GM18508 (cell line): ENCODE measurements at regions not wholly inside any gene's neighbourhood (a gene's known extent, or its start where the extent isn't known, plus 50 kb on each side); places are given as distances from the start of the nearest gene placed in this dataset.

Experiments
- ATAC-seq: cut with Tn5 transposase; IDR thresholded peaks from one replicate; pipeline ENCODE4 v1.9.1; 2021; ENCODE audit warnings: moderate number of reproducible peaks; ENCODE audit not compliant: insufficient read depth, unreplicated experiment

DNA sequence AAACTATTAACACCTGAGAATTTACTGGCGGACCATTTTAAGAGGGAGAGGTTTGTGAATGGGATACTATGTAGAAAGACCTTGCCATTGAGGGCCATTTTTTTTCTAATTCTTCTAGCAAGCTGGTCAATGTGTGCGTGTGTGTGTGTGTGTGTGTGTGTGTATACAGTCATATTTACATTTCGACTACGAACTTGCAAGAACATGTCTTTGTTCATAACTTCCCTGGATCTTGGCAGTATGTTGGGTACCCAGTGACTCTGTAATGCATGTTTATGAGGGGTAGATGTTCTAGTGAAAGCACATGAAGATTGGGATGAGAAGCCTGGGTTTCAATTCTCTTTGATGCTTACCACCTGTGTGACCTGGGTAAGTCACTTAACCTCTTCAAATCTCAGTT is 133.6 kb downstream of the UBE2E3 start:
- no peak for ATAC-seq

DNA sequence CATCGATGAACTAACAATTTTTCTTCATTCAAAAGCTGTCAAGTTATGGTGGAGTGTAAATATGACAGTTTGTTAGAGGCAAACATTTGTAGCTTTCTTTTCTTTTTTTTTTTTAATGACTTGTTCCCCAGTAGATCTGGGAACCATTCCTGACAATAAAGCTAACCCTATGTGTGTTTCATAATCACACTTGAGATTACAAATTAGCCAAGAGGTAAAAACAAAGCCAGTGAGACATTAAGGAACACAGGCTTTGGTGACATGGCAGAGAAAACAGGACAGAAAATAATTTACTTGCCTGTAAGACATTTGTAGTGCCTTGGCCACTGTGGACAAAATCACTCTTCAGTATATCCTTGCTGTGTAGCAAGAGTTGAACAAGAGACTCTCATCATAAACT is 135.9 kb downstream of the UBE2E3 start:
- ATAC-seq, result no peak

DNA sequence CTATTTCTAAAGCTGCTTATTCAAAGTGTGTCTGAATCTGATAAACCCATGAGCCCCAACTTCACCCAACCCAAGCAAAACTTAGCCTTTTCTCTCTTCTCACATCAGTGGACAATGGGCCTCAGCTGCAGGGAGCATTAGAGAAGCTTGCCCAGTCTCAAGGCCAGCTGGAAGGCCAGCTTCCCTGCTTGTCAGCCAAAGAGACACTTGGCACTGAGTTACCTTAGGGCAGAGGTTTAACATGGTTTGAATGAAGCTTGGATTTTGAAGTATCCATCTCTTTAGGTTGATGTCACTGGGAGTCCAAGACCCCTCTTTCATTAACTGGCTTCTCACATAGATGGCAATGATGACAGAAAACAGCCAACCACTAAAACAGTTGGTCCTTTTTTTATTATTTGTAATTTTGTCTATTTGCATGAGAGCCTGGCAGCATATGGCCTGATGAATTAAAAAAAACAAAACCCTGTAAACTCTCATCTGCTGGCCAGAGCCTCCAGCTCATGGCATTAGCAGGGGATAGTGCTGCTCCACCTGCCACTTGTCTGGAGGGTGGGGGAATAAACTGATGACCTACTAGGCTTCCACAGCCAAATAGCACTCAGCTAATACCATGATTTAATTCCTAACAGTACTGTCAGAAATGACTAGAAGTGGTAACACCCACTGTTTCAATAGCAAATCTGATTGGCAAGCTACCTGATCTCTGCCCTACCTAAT is 137.0 kb downstream of the UBE2E3 start:
- no peak for ATAC-seq

DNA sequence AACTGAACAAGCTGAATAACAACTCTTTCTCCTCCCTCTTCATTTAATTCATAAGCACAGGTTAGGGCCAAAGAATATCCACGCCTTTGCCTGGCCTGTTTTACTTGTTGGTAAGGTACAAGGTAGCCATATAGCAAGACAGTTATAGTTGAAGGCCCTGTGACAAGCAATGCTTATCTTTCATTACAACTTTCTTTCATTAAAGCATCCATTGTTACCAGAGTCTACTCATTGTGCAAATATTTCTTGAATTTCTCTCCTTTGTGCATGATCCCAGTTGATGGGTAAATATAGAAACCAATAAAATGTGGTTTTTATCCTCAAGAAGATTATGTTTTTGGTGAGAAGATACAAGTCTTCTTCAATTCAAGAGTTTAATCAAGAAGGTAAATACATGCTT is 140.2 kb downstream of the UBE2E3 start:
- ATAC-seq, result no peak

DNA sequence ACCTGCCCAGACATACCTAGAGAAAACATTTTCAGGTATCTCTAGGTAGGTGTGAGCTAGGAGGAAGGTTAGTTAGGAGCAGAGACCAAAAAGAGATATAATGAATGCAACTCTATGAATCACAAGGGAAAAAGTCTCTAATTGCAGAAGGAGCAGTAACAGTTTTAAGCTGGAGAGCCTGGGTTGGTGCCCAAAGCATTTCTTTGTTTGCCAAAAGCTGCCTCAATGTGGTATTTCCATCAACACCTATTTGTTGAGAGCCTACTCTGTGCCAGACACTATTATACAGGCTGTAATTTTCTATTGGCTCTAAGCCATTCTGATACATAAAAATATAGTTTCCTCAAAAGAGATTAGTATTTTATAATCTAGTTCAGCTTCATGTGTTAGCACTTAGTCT is 141.6 kb downstream of the UBE2E3 start:
- no peak for ATAC-seq

DNA sequence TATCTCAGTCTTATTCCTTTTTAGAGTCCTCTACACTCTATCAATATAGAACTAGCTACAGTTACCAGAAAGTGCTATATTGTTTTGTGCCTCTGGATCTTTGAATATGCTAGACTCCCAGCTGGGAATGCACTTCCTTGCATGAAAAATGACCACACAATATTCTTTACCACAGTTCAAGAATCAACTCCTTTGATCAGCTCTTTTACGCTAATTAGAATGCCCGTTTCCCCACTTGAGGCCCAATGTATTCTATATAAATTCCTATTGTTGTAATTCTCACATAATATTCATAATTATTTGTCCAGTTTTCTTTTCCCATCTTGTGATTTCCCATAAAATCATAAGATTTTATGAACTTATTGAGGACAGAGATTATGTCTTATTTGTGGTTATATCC is 142.2 kb downstream of the UBE2E3 start:
- ATAC-seq, result no peak

DNA sequence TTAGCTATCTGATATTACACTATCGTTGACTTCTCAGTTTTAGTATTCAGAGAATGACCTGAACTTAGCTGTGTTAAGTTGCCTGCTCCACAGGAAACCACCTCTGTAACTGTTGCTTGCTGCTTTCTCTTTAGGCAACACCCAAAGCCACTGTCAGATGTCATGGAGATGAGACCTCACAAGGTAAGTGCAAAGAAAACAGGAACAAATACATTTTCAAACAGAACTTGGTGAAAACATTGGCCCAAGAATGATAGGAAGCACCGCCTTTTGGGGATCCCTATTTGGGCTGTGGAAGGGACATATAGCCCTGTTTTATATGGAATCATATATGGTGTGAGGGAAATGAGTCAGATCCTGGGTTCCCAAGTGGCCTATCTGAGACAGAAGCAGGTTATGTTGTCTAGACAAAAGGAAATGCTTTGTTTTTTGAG is 143.4 kb downstream of the UBE2E3 start:
- peak; percentile 85 for ATAC-seq

DNA sequence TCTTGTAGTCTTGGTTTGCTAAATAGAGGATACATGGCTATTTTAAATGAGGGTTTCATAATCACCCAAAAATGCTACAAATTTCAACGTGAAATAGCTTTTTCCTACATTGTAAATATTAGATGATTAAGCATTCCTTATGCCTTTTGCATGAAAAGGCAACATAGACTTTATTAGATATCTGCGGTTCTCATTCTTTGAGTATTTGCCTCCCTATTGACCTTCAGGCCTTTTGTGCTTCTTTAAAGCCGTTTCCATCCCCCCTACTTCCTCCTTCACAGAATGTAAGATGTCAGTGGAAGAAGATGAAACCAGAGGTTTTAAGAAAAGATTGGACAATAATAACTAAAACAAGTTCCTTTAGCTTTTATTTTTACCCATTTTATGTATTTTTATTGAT is 144.1 kb downstream of the UBE2E3 start:
- no peak for ATAC-seq

DNA sequence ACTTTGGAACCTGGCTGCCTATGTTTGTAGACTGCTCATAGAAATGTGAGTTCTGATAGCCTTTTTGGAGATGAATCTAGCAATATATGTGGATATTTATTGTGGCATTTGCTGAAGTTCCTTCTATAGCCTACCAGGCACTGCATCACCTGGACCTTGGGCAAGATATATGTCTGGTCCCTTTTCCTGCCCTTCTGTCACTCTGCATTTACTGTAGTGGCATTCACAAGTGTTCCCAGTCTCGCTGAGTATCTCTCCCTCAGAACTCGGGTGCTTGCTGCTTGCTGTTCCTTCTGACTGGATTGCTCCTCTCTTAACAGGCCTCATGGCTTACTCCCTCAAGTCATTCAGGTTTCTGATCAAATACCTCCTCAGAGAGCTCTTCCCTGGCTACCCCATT is 145.0 kb downstream of the UBE2E3 start:
- ATAC-seq, result no peak

DNA sequence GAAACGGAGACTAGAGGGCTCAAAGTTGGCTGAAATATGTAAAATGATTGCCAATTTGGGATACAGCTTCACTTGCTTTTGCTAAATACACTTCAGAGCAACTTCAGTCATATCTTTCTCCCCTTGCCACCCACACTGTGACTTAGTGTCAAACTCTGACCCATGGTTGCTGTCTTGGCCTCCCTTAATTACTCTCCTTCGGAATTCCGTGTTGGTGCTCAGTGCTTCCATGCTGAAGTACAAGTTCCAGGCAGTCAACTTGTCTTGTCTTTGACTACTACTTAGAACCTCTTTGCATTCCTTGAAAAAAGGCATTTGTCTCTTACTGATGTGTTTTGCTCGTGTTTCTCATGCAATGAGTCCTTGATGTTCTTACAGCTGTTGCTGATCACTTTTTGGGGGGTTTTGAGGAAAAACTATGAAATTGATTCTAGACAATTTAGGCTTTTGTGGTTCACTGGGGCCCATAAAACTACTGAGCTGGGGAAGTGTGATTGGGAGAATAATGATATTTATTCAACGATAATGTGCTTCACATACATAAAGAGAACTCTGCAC is 146.0 kb downstream of the UBE2E3 start:
- no peak for ATAC-seq

DNA sequence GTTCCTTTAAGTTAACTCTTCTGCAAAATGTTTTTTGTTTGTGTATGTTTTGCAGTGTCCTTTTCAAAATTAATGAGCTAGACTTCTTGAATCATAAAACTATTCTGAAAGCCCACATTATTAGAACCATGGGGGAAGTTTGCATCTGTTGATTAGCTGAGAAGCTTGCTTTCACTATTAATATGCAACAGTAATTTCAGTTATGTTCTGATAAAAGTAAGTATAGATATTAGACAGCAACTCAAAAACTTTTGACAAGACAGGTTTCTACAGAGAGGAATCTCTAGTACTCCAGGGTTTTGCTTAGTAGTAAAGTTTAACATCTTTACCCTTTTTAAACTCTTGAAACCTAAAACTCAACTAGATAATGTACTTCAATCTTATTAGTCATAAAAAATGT is 147.8 kb downstream of the UBE2E3 start:
- peak; percentile 71 for ATAC-seq

DNA sequence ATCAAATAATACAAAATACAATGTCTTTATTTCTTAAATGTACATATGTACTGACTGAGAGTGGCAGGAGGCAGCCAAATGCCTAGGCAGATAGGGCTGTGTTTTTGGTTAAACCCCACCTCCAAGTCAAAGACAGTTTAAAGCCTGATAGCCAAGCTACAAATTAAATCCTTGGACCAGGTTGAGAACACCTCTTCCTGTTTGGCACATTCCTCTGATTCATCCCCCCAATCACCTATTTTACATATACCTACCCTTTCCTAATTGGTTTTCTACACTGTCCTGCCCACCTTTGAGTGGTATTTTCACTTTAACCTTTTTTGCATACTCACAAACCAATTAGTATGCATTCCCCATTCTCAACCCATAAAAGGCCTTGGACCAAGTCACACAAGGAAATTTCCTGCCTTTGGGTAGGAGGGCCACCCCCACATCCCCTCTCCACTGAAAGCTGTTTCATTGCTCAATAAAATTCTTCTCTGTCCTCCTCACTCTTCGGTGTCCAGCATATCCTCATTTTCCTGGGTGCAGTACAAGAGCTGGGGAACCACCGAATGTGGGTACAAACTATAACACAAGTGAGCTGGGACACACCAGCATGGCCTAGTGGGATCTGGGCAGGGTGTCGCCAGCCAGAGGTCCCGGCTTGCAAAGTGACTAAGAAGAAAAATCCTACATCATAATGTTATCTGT is 149.1 kb downstream of the UBE2E3 start:
- ATAC-seq, result no peak

DNA sequence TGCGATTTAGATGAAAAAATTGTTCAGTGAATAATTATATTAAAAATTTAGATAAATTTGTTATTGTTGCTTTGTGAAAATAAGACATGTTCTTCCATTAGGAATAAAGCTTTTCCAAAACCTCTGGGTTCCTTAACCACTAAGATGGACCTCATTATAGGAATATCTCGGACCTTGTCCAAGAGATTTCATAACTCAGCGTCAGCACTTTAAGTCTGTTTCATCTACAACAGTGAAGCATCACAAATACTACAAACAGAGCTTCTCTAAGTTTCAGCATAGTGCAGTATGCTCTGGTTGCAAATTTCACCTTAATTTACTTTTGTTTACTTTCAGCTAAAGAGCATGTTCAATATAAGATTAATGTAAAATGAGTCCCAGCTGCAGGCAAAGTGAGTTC is 150.3 kb downstream of the UBE2E3 start:
- no peak for ATAC-seq

DNA sequence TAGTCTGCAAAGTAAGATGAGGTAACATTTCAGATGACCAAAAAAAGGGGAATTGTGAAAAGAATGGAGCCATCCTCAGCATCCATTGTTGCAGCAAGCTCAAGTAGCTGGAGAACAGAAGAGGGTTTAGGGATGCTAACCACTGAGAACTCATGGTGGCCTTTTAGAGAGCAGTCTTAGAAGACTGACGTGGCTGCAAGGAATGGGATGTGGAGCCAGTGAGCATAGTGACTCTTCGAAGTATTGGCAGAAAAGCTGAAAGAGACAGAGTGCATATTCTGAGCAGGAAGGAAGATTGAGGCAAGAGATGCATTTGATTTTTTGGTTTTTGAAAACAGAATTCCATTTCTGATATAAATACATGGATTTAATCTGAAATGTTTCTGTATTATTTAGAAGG is 151.2 kb downstream of the UBE2E3 start:
- no peak for ATAC-seq

DNA sequence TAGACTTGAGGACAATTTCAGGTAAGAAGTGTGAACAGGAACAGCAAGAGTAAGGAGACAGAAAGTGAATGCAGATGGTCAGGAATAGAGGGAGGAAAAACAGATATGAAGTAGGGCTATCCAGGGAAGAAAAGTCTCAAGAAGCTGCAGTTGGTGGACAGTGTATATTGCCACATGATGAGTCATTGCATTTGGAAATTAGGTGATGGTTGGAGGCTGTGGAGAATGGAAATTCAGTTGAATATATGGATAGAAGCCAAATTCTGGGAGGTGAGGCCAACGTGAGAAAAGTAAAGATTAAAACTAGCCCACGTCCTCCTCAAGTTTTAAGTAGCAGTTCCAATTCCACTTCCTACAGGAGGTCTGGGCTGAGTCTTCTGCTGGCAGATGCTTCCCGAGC is 158.4 kb downstream of the UBE2E3 start:
- no peak for ATAC-seq

DNA sequence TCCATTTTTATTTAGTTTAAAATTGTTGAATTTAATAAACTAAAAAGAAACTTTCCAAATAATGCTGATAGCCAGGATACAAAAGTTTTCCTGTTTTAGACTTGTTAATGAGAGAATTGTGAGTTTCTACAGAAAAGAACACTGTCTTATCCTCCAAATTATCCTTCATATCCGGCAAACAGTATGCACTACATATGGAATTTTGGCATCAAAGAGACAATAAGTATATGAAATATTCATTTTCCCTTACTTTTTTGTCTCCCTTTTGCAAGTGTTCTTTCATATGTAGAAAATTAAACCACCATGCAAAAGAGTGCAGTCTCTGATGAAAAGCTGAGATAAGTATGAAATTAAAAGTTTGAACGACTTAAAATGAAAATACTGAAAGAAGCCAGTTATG is 159.4 kb downstream of the UBE2E3 start:
- ATAC-seq, result no peak

DNA sequence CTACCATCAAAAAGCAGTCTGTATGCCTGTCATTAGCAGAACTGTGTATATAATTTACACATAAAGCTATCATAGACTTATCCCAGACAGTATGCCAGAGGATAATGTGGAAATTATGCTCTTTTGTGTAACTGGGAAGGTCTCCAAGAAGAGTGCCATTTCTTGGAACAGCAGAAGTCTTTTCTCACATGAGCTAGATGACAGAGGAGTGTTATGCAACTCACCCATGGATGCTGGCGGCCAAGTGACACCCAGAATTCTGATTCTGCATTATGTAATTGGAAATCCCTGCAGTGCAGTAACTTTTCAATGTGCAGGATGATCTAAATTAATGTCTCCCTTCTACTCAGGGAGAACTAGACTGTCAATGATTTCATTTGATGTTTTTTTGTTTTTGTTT is 160.0 kb downstream of the UBE2E3 start:
- no peak for ATAC-seq

DNA sequence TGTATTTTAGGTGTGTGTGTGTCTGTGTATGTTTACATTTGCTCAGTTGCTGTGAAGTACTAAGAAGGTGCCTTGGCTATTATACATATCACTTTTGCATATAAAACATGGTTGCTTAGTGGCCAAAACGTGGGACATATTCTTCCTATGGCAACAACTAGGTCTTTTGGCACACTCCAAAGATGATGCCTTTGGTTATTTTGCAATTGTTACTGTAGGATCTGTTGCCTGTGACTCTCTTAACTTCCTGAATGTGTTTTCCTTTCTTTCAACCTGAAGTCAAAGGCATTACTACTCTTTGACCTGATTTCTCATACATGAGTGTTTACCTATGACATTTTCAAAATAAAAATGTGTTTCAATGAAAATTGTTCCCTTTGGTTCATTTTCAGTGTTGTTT is 160.5 kb downstream of the UBE2E3 start:
- ATAC-seq, result no peak

DNA sequence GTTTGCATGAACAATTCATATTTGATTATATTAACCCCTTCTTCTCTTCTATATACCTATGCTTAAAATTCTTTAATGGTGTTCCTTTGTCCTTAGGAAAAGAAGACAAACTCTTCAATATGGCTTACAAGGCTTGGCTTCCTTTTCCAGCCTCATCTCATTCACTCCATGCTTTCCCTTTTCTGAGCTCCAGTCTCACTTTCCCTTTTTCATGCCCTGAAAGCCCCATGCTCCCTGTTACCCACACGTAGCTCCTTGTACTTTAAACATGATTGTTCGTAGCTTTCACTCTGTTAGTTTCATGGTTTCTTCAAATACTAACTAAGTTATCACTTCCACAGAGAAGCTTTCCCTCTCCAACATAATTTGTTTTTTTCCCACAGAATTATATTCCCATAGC is 161.3 kb downstream of the UBE2E3 start:
- no peak for ATAC-seq

DNA sequence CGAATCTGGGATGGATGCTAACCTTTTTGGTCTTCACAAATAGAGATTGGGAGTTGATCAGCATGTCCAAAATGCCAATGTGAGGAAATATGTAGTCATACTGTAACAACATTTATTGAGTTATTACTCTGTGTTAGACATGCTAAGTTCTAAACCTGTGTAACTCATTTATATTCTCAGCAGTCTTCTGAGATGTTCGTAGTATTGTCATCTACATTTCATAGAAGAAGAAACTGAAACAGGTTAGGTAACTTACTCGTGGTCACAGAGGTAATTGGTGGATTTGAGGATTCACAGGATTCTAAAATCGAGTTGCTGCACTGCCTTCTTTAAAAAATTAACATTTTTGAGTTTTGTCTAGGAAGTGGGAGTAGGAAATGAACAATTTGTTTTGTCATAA is 162.1 kb downstream of the UBE2E3 start:
- no peak for ATAC-seq

DNA sequence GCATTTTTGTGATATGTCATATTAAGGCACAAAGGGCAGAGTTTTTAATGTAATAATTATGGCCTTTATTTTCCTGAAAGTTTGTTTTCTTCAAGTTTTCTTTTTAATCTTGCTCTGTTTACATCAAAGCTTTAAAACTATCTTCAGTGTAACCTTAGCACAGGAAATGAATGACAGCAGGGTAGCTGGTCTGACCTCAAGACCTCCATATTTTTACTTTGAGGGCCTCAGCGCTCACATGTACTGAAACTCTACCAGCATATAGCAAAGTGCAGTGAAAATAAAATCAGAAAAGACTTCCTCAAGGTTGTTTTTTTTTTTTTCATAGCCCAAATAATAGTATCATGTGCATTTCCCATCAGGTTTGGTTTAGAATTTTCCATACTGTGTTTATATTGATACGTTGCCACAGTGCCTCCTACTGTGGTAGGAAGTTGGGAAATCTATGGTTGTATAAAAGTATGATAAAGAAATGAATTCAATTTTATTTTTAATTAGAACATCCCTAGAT is 163.4 kb downstream of the UBE2E3 start:
- no peak for ATAC-seq

DNA sequence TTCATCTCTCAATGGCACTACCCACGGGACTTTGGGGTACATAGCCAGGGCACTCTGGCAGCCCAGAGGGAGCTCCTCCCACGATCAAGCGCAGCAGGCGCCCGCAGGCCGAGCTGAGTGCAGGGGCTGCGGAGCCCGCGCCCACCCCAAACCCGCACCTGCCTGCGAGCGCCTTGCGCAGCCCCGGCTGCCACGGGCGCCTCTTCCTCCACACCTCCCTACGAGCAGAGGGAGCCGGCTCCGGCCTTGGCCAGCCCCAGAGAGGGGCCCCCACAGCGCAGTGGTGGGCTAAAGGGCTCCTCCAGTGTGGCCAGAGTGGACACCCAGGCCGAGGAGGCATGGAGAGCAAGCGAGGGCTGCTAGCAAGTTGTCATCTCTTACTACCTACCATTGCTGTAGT is 165.2 kb downstream of the UBE2E3 start:
- ATAC-seq, result no peak
